ENCODE measurements at regions not wholly inside any gene's neighbourhood (a gene's known extent, or its start where the extent isn't known, plus 50 kb on each side); places are given as distances from the start of the nearest gene placed in this dataset.

GRCh38 chr12:124115976-124116690, 143.1 kb downstream of the ZNF664 start:
- no TSS peak for BruUV-seq (replicated peaks)
- no peak for ATAC-seq

GRCh38 chr12:124120739-124121138, 147.7 kb downstream of the ZNF664 start:
- no peaks in the 10 kb centered on the region for H3K27me3 ChIP-seq (ENCODE audit: control insufficient read depth, insufficient read depth, low read length)
- no peak for TF ChIP-seq CTCF (IDR thresholded peaks at IDR 0.05)
- ChIA-PET POLR2A (no interaction called here), CTCF (no interaction called here)
- no peak overlapping the region for H3K4me3 ChIP-seq (ENCODE audit: low read depth in 2 of 2, low read length in 2 of 2)
- in situ Hi-C loops (cut with HindIII; ENCODE audit: low pct_unique_long_range_greater_than_20kb, low sequenced_read_pairs), result no loop called here
- H3K9me3 ChIP-seq (ENCODE audit: control insufficient read depth, insufficient read depth, low read depth, low read length), result no peaks in the 10 kb centered on the region
- DNase-seq (ENCODE audit: low read depth, low spot score) (no peak), ATAC-seq (no peak)
- BruUV-seq (replicated peaks), result no TSS peak
- no peak overlapping the region for H3K27ac ChIP-seq (ENCODE audit: low read length)
- H3K36me3 ChIP-seq (ENCODE audit: control insufficient read depth, insufficient read depth, low read length), result no peaks in the 10 kb centered on the region
- no peaks in the 10 kb centered on the region for H3K4me1 ChIP-seq (ENCODE audit: control insufficient read depth, insufficient read depth, low read length)
- intact Hi-C loops (cut with micrococcal nuclease; ENCODE audit: unreplicated experiment), result no loop called here

More at GRCh38 chr12:124115976-124116690, 143.1 kb downstream of the ZNF664 start:
- in situ Hi-C loops (cut with HindIII; ENCODE audit: low pct_unique_long_range_greater_than_20kb, low sequenced_read_pairs) (no loop called here), intact Hi-C loops (cut with micrococcal nuclease; ENCODE audit: unreplicated experiment) (no loop called here)
- ChIA-PET CTCF (no interaction called here), POLR2A (no interaction called here)
- no peak for TF ChIP-seq SIN3A (IDR thresholded peaks at IDR 0.05; ENCODE audit: borderline replicate concordance, insufficient read depth, low read depth, low read length)
- TF ChIP-seq POLR2AphosphoS5 (IDR thresholded peaks at IDR 0.05; ENCODE audit: low read depth, low read length), result no peak
- no peak for TF ChIP-seq CTCF (IDR thresholded peaks at IDR 0.05)
- TF ChIP-seq REST (IDR thresholded peaks at IDR 0.05; ENCODE audit: insufficient read depth in 1 of 2, low read depth in 2 of 2, low read length in 1 of 2), result no peak
- no peak for TF ChIP-seq TCF7L2 (IDR thresholded peaks at IDR 0.05; ENCODE audit: low read depth, low read length)
- Histone ChIP-seq H3K27ac (ENCODE audit: low read length) (no peak overlapping the region), H3K4me3 (ENCODE audit: low read depth in 2 of 2, low read length in 2 of 2) (no peak overlapping the region), H3K4me1 (ENCODE audit: control insufficient read depth, insufficient read depth, low read length) (no peaks in the 10 kb centered on the region), H3K36me3 (ENCODE audit: control insufficient read depth, insufficient read depth, low read length) (no peaks in the 10 kb centered on the region), H3K27me3 (ENCODE audit: control insufficient read depth, insufficient read depth, low read length) (no peaks in the 10 kb centered on the region), H3K9me3 (ENCODE audit: control insufficient read depth, insufficient read depth, low read depth, low read length) (no peaks in the 10 kb centered on the region)
- DNase-seq (ENCODE audit: low read depth, low spot score), result no peak

All from Panc1 (cell line).